Islet of Langerhans (tissue), 1 donor: ENCODE measurements at regions not wholly inside any gene's neighbourhood (a gene's known extent, or its start where the extent isn't known, plus 50 kb on each side); places are given as distances from the start of the nearest gene placed in this dataset.

Experiments used
- FAIRE-seq: peaks from one replicate; lab custom pipeline; 2011; peaks lifted over from hg19 to GRCh38; lab: Jason Lieb, UNC

- peak; percentile 5 for FAIRE-seq
Observed at GRCh38 chr7:7060828-7061599, 121.3 kb upstream of the C1GALT1 start.

DNA sequence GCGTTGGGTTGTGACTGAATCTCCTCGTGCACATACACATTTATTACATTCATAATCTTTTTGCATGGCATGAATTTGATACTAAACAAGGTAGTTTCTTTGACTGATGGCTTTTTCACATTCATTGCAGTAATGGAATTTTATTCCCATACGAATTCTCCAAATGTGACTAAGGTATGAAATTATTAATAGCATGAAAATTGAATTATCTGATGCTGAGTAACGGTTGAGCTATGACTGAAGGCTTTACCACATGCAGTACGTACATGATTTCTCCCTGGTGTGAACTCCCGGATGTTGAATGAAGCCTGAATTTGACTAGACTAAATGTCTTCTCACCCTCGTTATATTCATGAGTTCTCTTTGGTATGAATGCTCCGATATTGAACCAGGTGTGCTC is 104.4 kb upstream of the C1GALT1 start:
- FAIRE-seq: no peak

GRCh38 chr7:7080802-7081201 is 101.5 kb upstream of the C1GALT1 start:
- FAIRE-seq: no peak

- peak; percentile 97 for FAIRE-seq
Observed at GRCh38 chr7:7090460-7090859, 91.9 kb upstream of the C1GALT1 start.

- FAIRE-seq: no peak
Observed at GRCh38 chr7:7098280-7098818, 84.0 kb upstream of the C1GALT1 start.

DNA sequence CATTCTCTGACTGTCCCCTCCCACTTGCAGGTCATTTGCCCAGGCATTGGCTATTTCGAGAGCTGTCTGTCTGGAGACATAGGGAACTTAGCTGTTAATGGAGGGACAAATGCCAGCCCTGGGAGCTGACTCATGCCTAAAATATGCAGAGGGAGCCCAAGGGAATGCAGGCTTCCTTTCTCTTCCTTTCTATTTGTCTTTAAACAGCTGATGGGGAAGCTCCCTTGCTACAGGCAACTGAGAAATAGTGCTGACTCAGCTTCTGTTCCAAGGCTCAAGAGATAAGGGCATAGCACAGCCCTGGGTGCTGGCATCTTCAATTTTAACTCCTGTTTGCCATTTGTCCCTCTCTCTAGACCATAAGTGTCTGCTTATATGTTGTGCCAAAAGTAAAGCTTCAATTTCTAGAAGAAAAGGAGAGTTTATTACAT is 82.7 kb upstream of the C1GALT1 start:
- FAIRE-seq: no peak

DNA sequence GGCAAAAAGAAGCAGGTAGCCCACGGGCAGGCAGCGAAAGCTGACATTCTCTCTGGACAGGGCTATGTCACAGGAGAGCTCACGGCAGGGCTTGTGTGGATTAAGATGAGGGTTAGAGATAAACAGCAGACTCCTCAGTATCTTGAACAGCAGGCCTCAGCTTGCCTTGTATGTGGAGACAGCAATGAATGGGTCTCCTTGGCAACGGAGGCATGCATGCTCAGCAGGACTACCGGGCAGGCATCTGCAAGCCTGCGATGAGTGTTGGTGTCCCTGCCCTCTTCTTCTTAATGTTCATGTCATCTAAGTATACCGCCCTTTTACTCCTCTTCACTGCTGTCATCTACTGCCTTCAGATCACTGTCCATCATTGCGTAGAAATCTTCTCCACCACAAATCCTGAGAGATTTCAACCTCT is 81.9 kb upstream of the C1GALT1 start:
- FAIRE-seq: no peak

- no peak for FAIRE-seq
Observed at GRCh38 chr7:7102906-7103305, 79.4 kb upstream of the C1GALT1 start.

DNA sequence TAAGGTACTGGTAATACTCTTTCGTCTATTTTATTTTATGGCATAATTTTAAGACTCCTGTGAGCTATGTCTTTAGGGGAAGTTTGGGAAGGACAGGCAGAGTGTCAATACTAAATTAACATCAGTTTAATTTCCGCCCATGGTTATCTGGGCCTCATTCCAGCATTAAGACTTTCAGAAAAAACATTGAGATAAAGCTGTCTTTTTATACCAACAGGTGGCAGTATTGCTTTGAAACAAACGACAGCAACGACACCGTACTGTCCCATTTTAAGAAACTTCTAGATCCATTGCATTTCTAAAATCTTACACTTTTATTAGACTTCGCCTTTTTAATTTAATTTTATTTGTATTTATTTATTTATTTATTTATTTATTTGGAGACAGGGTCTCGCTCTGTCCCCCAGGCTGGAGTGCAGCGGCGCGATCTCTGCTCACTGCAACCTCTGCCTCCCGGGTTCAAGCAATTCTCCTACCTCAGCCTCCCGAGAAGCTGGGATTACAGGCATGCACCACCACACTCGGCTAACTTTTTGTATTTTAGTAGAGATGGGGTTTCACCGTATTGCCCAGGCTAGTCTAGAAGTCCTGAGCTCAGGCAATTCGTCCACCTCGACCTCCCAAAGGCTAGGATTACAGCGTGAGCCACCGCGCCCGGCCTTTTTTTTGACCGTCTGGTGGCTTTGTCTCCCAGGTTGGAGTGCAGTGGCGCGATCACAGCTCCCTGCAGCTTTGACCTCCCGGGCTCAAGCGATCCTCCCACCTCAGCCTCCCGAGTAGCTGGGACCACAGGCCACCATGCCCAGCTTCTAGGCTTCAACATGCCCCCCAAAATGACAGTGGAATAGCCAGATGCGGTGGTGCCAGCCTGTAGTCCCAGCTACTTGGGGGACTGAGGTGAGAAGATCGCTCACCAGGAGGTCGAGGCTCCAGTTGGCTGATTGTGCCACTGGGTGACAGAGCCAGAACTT is 78.7 kb upstream of the C1GALT1 start:
- peak; percentile 96 for FAIRE-seq

DNA sequence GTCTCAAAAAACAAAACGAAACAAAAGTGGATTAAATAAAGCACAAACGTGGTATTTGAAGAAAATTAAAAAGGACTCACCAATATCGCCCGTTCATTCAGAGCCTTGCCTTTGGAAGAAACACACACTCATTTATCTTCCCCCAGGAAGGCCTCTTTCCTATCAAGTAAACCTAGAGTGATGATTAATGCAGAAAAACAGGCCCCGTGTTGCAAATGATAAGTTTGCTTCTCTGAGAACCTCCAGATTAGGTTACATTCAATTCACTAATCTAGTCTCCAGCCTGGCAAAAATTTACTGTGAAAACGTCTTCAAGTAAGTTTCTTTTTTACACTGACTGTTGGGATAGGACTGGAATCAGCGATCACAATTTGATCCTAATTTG is 78.0 kb upstream of the C1GALT1 start:
- no peak for FAIRE-seq

DNA sequence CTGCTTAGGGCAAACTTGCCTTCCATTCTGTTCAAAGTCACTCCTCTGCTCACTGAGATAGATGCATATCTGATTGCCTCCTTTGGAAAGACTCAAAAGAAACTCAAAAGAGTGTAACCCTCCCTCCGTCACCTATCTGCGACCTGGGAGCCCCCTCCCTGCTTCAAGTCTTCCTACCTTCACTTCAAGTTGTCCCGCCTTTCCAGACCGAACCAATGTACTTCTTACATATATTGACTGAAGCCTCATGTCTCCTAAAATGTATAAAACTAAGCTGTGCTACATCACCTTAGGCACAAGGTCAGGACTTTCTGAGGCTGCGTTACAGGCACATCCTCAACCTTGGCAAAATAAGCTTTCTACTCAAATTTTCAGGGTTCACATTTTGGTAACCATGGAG is 77.4 kb upstream of the C1GALT1 start:
- FAIRE-seq: no peak

- FAIRE-seq: peak; percentile 86
Observed at GRCh38 chr7:7105800-7106582, 76.4 kb upstream of the C1GALT1 start.

DNA sequence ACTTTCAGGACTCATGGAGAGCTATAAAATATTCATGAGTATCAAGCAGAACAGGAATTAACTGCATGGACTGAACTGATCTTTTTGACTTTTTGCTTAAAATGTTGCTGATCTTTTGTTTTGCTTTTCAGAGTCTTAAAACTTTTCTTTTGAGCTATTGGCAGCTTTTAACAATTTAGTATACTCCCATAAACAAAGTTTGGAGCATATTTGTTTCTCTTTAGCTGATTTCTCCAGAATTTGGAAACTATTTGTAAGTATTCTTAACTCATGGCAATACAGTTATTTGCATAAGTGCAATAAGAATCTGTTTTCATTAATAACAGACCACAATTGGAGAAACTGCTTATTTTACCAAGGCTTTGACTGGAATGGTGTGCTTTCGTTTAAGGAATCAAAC is 73.4 kb upstream of the C1GALT1 start:
- peak; percentile 41 for FAIRE-seq

DNA sequence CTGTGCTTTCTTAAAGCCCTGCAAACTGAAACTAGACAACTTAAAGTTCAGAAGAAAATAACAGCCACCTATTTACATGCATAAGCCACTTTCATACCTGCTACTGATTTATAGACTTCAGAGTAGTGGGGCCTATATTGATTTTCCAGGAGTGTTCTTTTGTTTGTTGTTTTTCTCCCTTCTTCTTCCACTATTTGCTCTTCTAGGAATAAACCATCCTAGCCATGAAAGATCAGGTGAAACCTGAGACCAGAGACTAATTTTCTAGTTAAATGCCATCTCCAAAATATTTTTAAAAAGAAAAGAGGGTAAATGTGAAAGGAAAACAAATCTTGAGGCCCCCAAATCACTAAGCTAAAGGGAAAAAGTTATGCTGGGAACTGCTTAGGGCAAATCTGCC is 72.4 kb upstream of the C1GALT1 start:
- no peak for FAIRE-seq

DNA sequence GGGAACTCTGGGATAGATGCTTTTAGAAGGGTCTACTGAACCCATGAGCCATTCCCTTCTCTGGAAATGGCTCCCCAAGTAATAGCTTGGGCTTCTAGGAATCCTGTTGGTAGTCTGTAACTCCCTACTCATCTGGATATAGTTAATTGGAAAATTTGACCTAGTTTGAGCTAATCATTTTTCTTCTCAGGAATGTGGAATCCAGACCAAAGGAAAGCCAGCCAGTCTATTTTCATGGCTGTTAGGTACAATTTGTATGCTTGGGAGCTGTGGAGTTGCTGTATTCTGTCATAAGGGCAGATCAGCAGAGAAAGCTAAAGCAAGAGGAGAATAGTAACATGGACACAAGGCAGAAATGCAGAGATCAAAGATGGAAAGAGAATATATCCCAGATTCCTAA is 71.6 kb upstream of the C1GALT1 start:
- FAIRE-seq: no peak

GRCh38 chr7:7112868-7113267 is 69.5 kb upstream of the C1GALT1 start:
- FAIRE-seq: peak; percentile 5

- peak; percentile 99 for FAIRE-seq
Observed at GRCh38 chr7:7114575-7115291, 67.6 kb upstream of the C1GALT1 start.

DNA sequence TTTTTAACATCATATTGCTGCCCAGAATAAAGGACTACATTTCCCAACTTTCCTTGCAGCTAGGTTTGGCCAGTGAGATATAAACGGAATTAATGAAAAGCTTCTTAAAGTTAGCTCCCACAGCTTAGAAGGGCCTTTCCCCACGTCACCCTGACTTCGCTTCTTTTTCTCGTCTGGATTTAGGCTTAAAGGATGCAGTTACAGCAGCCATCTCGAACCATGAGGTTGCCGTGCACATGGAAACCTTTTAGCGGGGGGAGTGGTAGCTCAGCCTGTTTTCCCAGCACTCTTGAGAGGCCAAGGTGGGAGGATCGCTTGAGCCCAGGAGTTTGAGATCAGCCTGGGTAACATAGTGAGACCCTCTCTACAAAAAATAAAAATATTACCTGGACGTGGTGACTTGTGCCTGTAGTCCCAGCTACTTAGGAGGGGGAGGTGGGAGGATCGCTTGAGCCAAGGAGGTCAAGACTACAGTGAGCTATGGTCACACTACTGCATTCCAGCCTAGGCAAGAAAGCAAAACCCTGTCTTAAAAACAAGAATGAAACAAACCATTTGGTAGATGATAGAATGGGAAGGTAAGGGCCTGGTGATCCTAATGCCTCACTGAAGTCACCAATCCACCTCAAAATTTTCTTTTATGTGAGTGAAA is 64.3 kb upstream of the C1GALT1 start:
- no peak for FAIRE-seq

DNA sequence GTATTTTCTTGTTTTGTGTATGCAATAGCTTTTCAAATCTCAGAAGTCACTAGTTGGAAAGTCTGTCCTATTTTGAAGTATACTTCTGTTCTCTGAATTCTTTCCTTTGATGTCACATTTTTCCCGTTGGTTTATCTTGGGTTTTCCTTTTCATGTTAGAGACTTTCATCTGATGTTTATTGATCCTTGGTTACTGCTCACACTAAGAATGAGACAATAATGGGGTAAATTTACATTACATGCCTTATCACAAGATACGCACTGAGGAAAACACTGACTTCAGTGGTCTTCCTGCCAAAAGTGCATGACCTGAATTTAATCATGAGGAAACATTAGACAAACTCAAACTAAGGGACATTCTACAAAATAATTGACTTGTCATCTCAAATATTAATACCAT is 63.5 kb upstream of the C1GALT1 start:
- peak; percentile 21 for FAIRE-seq

DNA sequence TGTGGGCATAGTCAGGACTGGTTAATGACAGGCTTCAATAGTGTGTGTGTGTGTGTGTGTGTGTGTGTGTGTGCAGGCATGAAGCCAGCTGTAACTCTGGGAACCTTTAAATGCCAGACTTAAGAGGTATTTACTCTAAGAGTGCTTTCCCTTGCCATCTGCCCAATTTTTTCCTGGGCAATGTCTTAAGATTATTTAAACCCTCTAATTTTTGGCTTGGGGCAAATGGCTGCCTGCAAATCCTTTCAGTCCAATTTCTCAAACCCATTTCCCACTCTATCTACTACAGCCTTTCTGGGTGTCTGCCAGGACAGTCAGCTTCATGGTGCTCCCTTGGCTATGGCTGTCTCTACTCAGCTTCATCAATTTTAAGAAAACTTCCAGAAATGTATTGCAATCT is 62.6 kb upstream of the C1GALT1 start:
- no peak for FAIRE-seq

DNA sequence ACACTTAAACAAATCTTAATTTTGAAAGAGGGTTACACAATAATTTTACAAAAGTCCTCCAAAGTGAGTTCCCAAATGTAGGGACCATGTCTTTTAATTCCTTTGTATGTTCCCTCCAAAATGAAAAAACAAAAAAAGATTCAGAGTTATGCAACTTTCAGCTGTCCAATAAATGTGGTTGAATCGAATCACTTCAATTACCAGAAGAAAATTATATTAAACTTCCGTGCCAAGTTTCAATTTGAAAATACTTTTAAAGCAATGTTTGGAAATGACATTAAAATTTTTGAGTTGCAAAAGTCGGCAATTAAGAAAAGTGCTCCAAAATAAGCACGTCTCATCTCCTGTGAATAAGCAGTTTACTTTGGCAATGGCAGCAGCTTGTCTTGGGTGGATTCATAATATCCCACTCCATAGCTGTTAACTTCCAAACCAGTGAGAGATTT is 60.3 kb upstream of the C1GALT1 start:
- FAIRE-seq: no peak
